H1 (cell line): ENCODE measurements at regions not wholly inside any gene's neighbourhood (a gene's known extent, or its start where the extent isn't known, plus 50 kb on each side); places are given as distances from the start of the nearest gene placed in this dataset.
A peak's percentile ranks its signal among the peaks of the same experiment; 100 is the strongest.

Experiments used
- CREB1 ChIP-seq: IDR thresholded peaks from 2 replicates; pipeline ENCODE4 v1.6.1; 2012; ENCODE audit warnings: inconsistent platforms
- NANOG ChIP-seq: IDR thresholded peaks from 2 replicates; pipeline ENCODE4 v1.6.1; 2011; ENCODE audit warnings: low read length, low read depth, mild to moderate bottlenecking, inconsistent platforms; ENCODE audit not compliant: insufficient read depth, poor library complexity, severe bottlenecking
- YY1 ChIP-seq: IDR thresholded peaks from 2 replicates; pipeline ENCODE4 v1.6.1; 2011; ENCODE audit warnings: low read depth, mild to moderate bottlenecking, low read length

- TF ChIP-seq YY1 (0 out of 2 replicates have a peak, but pooled peaks have one; percentile 32), NANOG (no peak), CREB1 (peak; percentile 59; the same call in 1 of the 2 replicates)
Measured at GRCh38 chr7:142385491-142386340, 127.9 kb upstream of the PRSS58 start (continued).
